Bone marrow (tissue), 2 donors: ENCODE measurements at regions not wholly inside any gene's neighbourhood (a gene's known extent, or its start where the extent isn't known, plus 50 kb on each side); places are given as distances from the start of the nearest gene placed in this dataset.

Source experiments
- DNase-seq, 2 donors: peaks; one replicate each; lab custom pipeline; 2025; lab: John Stamatoyannopoulos, UW

GRCh38 chr18:11266781-11267480, 117.6 kb upstream of the PIEZO2 start:
- no peak for DNase-seq

- DNase-seq: no peak
Measured at GRCh38 chr18:11261486-11261885, 112.1 kb upstream of the PIEZO2 start.

GRCh38 chr18:11260961-11261461, 111.6 kb upstream of the PIEZO2 start:
- no peak for DNase-seq

GRCh38 chr18:11259469-11260150, 110.2 kb upstream of the PIEZO2 start:
- DNase-seq: no peak

- no peak for DNase-seq
Measured at GRCh38 chr18:11258039-11258610, 108.8 kb upstream of the PIEZO2 start.

- DNase-seq: no peak
Measured at GRCh38 chr18:11256251-11256650, 106.9 kb upstream of the PIEZO2 start.

GRCh38 chr18:11251891-11252270, 102.5 kb upstream of the PIEZO2 start:
- no peak for DNase-seq

- no peak for DNase-seq
Measured at GRCh38 chr18:11251229-11251890, 102.0 kb upstream of the PIEZO2 start.

- no peak for DNase-seq
Measured at GRCh38 chr18:11249391-11249790, 100.0 kb upstream of the PIEZO2 start.

- no peak for DNase-seq
Measured at GRCh38 chr18:11247381-11247970, 98.1 kb upstream of the PIEZO2 start.

- DNase-seq: no peak
Measured at GRCh38 chr18:11246495-11247300, 97.3 kb upstream of the PIEZO2 start.

GRCh38 chr18:11245879-11246278, 96.5 kb upstream of the PIEZO2 start:
- no peak for DNase-seq

- no peak for DNase-seq
Measured at GRCh38 chr18:11237484-11237883, 88.1 kb upstream of the PIEZO2 start.

GRCh38 chr18:11237066-11237465, 87.7 kb upstream of the PIEZO2 start:
- DNase-seq: no peak

GRCh38 chr18:11224153-11224552, 74.8 kb upstream of the PIEZO2 start:
- no peak for DNase-seq

GRCh38 chr18:11219571-11219970, 70.2 kb upstream of the PIEZO2 start:
- DNase-seq: no peak

- DNase-seq: no peak
Measured at GRCh38 chr18:11215216-11215615, 65.8 kb upstream of the PIEZO2 start.

- no peak for DNase-seq
Measured at GRCh38 chr18:11204020-11204419, 54.7 kb upstream of the PIEZO2 start.

- no peak for DNase-seq
Measured at GRCh38 chr18:11199477-11199876, 50.1 kb upstream of the PIEZO2 start.
